ENCODE measurements at regions not wholly inside any gene's neighbourhood (a gene's known extent, or its start where the extent isn't known, plus 50 kb on each side); places are given as distances from the start of the nearest gene placed in this dataset.

- Histone ChIP-seq H3K36me3 (ENCODE audit: insufficient read depth, low read length) (no peaks in the 10 kb centered on the region), H3K27ac (ENCODE audit: low read depth, low read length, poor library complexity, severe bottlenecking) (no peak overlapping the region), H3K9me2 (ENCODE audit: insufficient read depth, low read length) (no peaks in the 10 kb centered on the region), H3K4me2 (ENCODE audit: low read length) (no peak overlapping the region), H2AFZ (ENCODE audit: low read length) (no peak overlapping the region), H3K4me1 (ENCODE audit: insufficient read depth, low read length, poor library complexity, severe bottlenecking) (no peaks in the 10 kb centered on the region), H3K79me2 (ENCODE audit: insufficient read depth, low read depth, low read length) (no peaks in the 10 kb centered on the region), H3K4me3 (ENCODE audit: low read depth, low read length, poor library complexity, severe bottlenecking) (no peak overlapping the region), H3K9me3 (ENCODE audit: low read length) (no peaks in the 10 kb centered on the region), H4K20me1 (ENCODE audit: insufficient read depth, low read length) (no peaks in the 10 kb centered on the region)
- no TSS peak for BruUV-seq (replicated peaks)
- no peak for DNase-seq (ENCODE audit: low spot score)
- ChIA-PET POLR2A (no interaction called here), CTCF (ENCODE audit: unreplicated experiment) (no interaction called here)
- TF ChIP-seq, protein P1, sequence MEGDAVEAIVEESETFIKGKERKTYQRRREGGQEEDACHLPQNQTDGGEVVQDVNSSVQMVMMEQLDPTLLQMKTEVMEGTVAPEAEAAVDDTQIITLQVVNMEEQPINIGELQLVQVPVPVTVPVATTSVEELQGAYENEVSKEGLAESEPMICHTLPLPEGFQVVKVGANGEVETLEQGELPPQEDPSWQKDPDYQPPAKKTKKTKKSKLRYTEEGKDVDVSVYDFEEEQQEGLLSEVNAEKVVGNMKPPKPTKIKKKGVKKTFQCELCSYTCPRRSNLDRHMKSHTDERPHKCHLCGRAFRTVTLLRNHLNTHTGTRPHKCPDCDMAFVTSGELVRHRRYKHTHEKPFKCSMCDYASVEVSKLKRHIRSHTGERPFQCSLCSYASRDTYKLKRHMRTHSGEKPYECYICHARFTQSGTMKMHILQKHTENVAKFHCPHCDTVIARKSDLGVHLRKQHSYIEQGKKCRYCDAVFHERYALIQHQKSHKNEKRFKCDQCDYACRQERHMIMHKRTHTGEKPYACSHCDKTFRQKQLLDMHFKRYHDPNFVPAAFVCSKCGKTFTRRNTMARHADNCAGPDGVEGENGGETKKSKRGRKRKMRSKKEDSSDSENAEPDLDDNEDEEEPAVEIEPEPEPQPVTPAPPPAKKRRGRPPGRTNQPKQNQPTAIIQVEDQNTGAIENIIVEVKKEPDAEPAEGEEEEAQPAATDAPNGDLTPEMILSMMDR (conservative IDR thresholded peaks at IDR 0.05; ENCODE audit: low read length): no peak
- no peak for TF ChIP-seq EZH2phosphoT487 (IDR thresholded peaks at IDR 0.05; ENCODE audit: borderline replicate concordance, low read depth, low read length)
- intact Hi-C loops (cut with micrococcal nuclease; ENCODE audit: unreplicated experiment): no loop called here
Measured at GRCh38 chr14:100988411-100988900, 84.9 kb upstream of the RTL1 start.

DNA sequence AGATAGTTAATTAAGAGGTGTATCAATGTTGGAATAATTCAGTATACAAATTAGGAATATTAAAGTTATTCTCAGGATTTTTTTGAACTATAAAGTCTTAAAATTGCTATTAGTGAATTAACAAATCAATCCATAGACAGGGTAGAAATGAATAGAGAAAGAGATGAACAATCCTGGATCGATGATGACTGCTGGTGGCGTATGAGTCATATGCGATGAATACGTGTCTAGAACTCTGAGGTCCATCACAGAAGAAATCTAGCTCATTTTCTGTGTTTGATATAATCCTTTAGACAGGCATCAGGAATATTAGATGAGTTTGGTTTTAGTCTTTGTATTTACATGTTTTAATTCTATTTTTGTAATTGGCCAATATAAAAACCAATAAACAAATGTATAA, 85.4 kb upstream of the RTL1 start:
- CTCF ChIA-PET (ENCODE audit: unreplicated experiment): no interaction called here

GRCh38 chr14:100989924-100990323, 86.4 kb upstream of the RTL1 start:
- no peaks in the 10 kb centered on the region for H3K4me1 ChIP-seq (ENCODE audit: insufficient read depth, low read length, poor library complexity, severe bottlenecking)
- no peaks in the 10 kb centered on the region for H3K9me2 ChIP-seq (ENCODE audit: insufficient read depth, low read length)
- CTCF ChIA-PET (ENCODE audit: unreplicated experiment): no interaction called here
- no peaks in the 10 kb centered on the region for H3K9me3 ChIP-seq (ENCODE audit: low read length)
- no peak for TF ChIP-seq EZH2phosphoT487 (IDR thresholded peaks at IDR 0.05; ENCODE audit: borderline replicate concordance, low read depth, low read length)
- TF ChIP-seq, protein P1 (conservative IDR thresholded peaks at IDR 0.05; ENCODE audit: low read length): no peak
- H4K20me1 ChIP-seq (ENCODE audit: insufficient read depth, low read length): no peaks in the 10 kb centered on the region
- POLR2A ChIA-PET: no interaction called here
- no peak overlapping the region for H3K4me2 ChIP-seq (ENCODE audit: low read length)
- no peak overlapping the region for H3K27ac ChIP-seq (ENCODE audit: low read depth, low read length, poor library complexity, severe bottlenecking)
- DNase-seq (ENCODE audit: low spot score): no peak
- H3K36me3 ChIP-seq (ENCODE audit: insufficient read depth, low read length): no peaks in the 10 kb centered on the region
- H3K79me2 ChIP-seq (ENCODE audit: insufficient read depth, low read depth, low read length): no peaks in the 10 kb centered on the region
- no peak overlapping the region for H3K4me3 ChIP-seq (ENCODE audit: low read depth, low read length, poor library complexity, severe bottlenecking)
- intact Hi-C loops (cut with micrococcal nuclease; ENCODE audit: unreplicated experiment): no loop called here
- BruUV-seq (replicated peaks): no TSS peak
- no peak overlapping the region for H2AFZ ChIP-seq (ENCODE audit: low read length)

More for the DNA sequence above, 85.4 kb upstream of the RTL1 start:
- H3K9me3 ChIP-seq (ENCODE audit: low read length): no peaks in the 10 kb centered on the region
- TF ChIP-seq, protein P1 (conservative IDR thresholded peaks at IDR 0.05; ENCODE audit: low read length): no peak
- no peak for TF ChIP-seq EZH2phosphoT487 (IDR thresholded peaks at IDR 0.05; ENCODE audit: borderline replicate concordance, low read depth, low read length)
- DNase-seq (ENCODE audit: low spot score): no peak
- no peaks in the 10 kb centered on the region for H3K79me2 ChIP-seq (ENCODE audit: insufficient read depth, low read depth, low read length)
- intact Hi-C loops (cut with micrococcal nuclease; ENCODE audit: unreplicated experiment): no loop called here
- H3K4me1 ChIP-seq (ENCODE audit: insufficient read depth, low read length, poor library complexity, severe bottlenecking): no peaks in the 10 kb centered on the region
- POLR2A ChIA-PET: interaction anchor here (0.5 kb wide), 1 partner anchor 388 kb away, joined by 3 read pairs; no protein-coding TSS in a partner anchor
- H3K9me2 ChIP-seq (ENCODE audit: insufficient read depth, low read length): no peaks in the 10 kb centered on the region
- H3K27ac ChIP-seq (ENCODE audit: low read depth, low read length, poor library complexity, severe bottlenecking): no peak overlapping the region
- H3K4me2 ChIP-seq (ENCODE audit: low read length): no peak overlapping the region
- no TSS peak for BruUV-seq (replicated peaks)
- no peak overlapping the region for H2AFZ ChIP-seq (ENCODE audit: low read length)
- no peaks in the 10 kb centered on the region for H3K36me3 ChIP-seq (ENCODE audit: insufficient read depth, low read length)
- no peak overlapping the region for H3K4me3 ChIP-seq (ENCODE audit: low read depth, low read length, poor library complexity, severe bottlenecking)
- H4K20me1 ChIP-seq (ENCODE audit: insufficient read depth, low read length): no peaks in the 10 kb centered on the region

All from OCI-LY7 (cell line).